Kidney (tissue), 13 donors: ENCODE measurements at regions not wholly inside any gene's neighbourhood (a gene's known extent, or its start where the extent isn't known, plus 50 kb on each side); places are given as distances from the start of the nearest gene placed in this dataset.
A peak's percentile ranks its signal among the peaks of the same experiment; 100 is the strongest.

Experiments
- DNase-seq, 5 donors: peaks; one replicate each; pipeline ENCODE4 v3.0.0-alpha.2; 2013 to 2020
- FAIRE-seq: peaks from 2 replicates; lab custom pipeline; 2012; peaks lifted over from hg19 to GRCh38; lab: Jason Lieb, UNC
- H3K27ac ChIP-seq, 2 donors: one replicate each; pipeline ENCODE4 v1.7.0; 2013; ENCODE audit warnings: low read depth in 2 of 2, low read length in 2 of 2, inconsistent platforms in 1 of 2
- H3K27me3 ChIP-seq: one replicate; pipeline ENCODE4 v1.7.1; 2013; ENCODE audit warnings: low read length, inconsistent platforms; ENCODE audit not compliant: control insufficient read depth, insufficient read depth
- H3K36me3 ChIP-seq, 3 donors: one replicate each; pipeline versions ENCODE4 v1.7.0 to v1.7.1; 2013; ENCODE audit warnings: low read length in 3 of 3, control low read depth in 1 of 3, inconsistent platforms in 1 of 3; ENCODE audit not compliant: insufficient read depth in 3 of 3, control insufficient read depth in 2 of 3
- H3K4me1 ChIP-seq, 3 donors: one replicate each; pipeline versions ENCODE4 v1.7.0 to v1.7.1; 2013; ENCODE audit warnings: low read length in 3 of 3, inconsistent platforms in 1 of 3, low read depth in 1 of 3; ENCODE audit not compliant: control insufficient read depth in 2 of 3, insufficient read depth in 2 of 3
- H3K4me3 ChIP-seq, 3 donors: one replicate each; pipeline versions ENCODE4 v1.7.0 to v1.8.1; 2013; ENCODE audit warnings: low read length in 3 of 3, control low read depth in 1 of 3, inconsistent platforms in 1 of 3
- H3K9ac ChIP-seq, 3 donors: one replicate each; pipeline versions ENCODE4 v1.7.0 to v1.7.1; 2013; ENCODE audit warnings: low read length in 3 of 3, control low read depth in 1 of 3, inconsistent platforms in 1 of 3
- H3K9me3 ChIP-seq, 3 donors: one replicate each; pipeline versions ENCODE4 v1.7.0 to v1.7.1; 2013; ENCODE audit warnings: low read length in 3 of 3, control low read depth in 1 of 3, inconsistent platforms in 1 of 3; ENCODE audit not compliant: control insufficient read depth in 2 of 3, insufficient read depth in 1 of 3
- CTCF ChIP-seq: IDR thresholded peaks from 3 replicates; pipeline ENCODE4 v1.5.1; 2012; ENCODE audit warnings: mild to moderate bottlenecking, moderate library complexity, borderline replicate concordance; ENCODE audit not compliant: insufficient read depth; ENCODE audit errors: extremely low read depth
- intact Hi-C: fragments of 100-400 bp; cut with DNase I; formaldehyde crosslinking; loops from one replicate; pipeline ENCODE4 v1.11.1; 2022
- donor health status: control.
- donor health status: control.
- donor health status: control.
- donor health status: control.
- donor health status: control.
- donor health status: DM: yes; HTN: yes; CAD: no.
- donor health status: Normal renal cell carcinoma (clear cell type).

GRCh38 chr9:129437626-129438323 lies 183.1 kb downstream of the C9orf50 start:
- no peak for FAIRE-seq
- intact Hi-C loops = no loop called here
- no peak for TF ChIP-seq CTCF

GRCh38 chr9:129436751-129437625 lies 183.9 kb downstream of the C9orf50 start:
- Histone ChIP-seq H3K27me3 (no peaks in the 10 kb centered on the region), H3K9ac (peak overlapping the region in 1 of 3 donors; percentile 70), H3K4me1 (peaks cover 4 to 25% (median 15%) of the 10 kb centered on the region in 3 donors), H3K27ac (peak overlapping the region; percentile 72 to 86), H3K4me3 (peak overlapping the region; percentile 18 to 46 (median 39)), H3K36me3 (no peaks in the 10 kb centered on the region), H3K9me3 (no peaks in the 10 kb centered on the region)
- no peak for FAIRE-seq
- peak; percentile 85 to 96 (median 91) for DNase-seq
- intact Hi-C loops = no loop called here
- no peak for TF ChIP-seq CTCF

More at GRCh38 chr9:129437626-129438323, 183.1 kb downstream of the C9orf50 start:
- H3K4me1 ChIP-seq = peaks cover 4 to 20% (median 9%) of the 10 kb centered on the region in 3 donors
- peak overlapping the region; percentile 72 to 86 for H3K27ac ChIP-seq
- H3K27me3 ChIP-seq = no peaks in the 10 kb centered on the region
- peak overlapping the region in 2 of 3 donors; percentile 36 to 46 for H3K4me3 ChIP-seq
- DNase-seq = peak in 3 of 5 donors; percentile 32 to 87 (median 60)
- H3K9ac ChIP-seq = peak overlapping the region in 1 of 3 donors; percentile 70
- no peaks in the 10 kb centered on the region for H3K36me3 ChIP-seq
- H3K9me3 ChIP-seq = no peaks in the 10 kb centered on the region

- H3K27me3 ChIP-seq = no peaks in the 10 kb centered on the region
- intact Hi-C loops = no loop called here
- peak in 1 of 5 donors; percentile 77 for DNase-seq
- H3K9me3 ChIP-seq = no peaks in the 10 kb centered on the region
- H3K4me3 ChIP-seq = peak overlapping the region in 1 of 3 donors; percentile 46
- FAIRE-seq = no peak
- no peak for TF ChIP-seq CTCF
- H3K9ac ChIP-seq = no peak overlapping the region
- H3K4me1 ChIP-seq = peaks cover 6 to 30% (median 21%) of the 10 kb centered on the region in 3 donors
- H3K27ac ChIP-seq = peak overlapping the region; percentile 72 to 86
- H3K36me3 ChIP-seq = no peaks in the 10 kb centered on the region
Measured at GRCh38 chr9:129435988-129436717, 184.7 kb downstream of the C9orf50 start.
